Hypothalamus (tissue), 51 donors: ENCODE measurements at regions not wholly inside any gene's neighbourhood (a gene's known extent, or its start where the extent isn't known, plus 50 kb on each side); places are given as distances from the start of the nearest gene placed in this dataset.

Experiments
- DNase-seq, 51 donors: peaks; one replicate each; lab custom pipeline; 2025; lab: John Stamatoyannopoulos, UW

DNA sequence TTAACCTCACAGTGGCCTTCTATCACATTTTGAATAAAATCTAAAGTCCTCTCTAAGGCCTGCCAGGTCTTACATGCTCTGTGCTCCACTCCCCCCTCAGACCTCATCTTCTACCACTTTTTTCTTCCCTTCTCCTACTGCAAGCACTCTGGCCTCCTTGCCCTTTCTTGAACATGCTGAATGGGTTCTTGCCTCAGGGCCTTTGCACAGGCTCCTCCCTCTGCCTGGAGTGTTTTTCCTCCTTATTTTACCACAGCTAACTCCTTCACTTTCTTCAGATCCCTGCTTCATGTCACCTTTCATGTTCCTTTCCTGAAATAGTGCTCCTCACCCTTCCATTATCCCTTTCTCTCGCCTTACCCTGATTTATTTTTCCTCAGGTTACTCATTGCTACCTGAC, 97.9 kb upstream of the FOXP4 start:
- no peak for DNase-seq

DNA sequence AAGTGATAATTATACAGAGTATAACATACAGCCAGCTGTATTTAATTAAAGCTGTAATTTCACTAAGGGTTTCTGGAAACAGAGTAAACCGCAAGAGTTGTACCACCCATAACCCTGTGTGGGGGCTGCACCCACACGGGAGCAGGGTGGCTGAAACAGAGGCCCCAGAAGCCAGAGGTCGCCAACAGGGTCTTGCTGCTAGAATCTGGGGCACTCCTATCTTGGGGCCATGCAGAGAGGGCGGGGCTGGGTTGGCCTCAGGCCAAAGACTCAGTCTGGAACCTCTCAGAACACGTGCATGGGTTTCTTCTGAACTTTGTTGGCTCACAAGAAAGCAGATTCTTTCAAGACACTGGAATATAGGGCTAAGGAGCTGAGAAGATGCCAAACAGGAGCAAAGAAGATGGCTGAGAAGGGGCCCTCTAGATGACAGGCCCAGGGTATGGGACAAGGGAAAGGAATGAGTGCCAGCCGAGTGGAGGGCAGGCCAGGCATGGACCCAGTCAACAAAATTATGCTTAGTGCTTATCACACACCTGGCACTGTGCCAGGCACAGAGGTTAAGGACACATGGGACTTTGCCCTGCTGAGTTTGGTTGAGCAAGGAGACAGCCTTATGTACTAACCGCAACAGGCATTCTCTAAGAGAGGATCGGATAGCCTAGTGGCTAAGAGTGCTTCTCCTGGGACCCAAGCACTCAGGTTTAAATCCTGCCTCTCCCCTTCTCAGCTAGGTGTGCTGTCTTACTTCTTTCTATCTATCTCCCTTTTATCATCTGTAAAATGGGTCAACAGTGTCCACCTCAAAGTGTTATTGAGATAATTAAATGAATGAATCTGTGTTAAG, 96.6 kb upstream of the FOXP4 start:
- no peak for DNase-seq

DNA sequence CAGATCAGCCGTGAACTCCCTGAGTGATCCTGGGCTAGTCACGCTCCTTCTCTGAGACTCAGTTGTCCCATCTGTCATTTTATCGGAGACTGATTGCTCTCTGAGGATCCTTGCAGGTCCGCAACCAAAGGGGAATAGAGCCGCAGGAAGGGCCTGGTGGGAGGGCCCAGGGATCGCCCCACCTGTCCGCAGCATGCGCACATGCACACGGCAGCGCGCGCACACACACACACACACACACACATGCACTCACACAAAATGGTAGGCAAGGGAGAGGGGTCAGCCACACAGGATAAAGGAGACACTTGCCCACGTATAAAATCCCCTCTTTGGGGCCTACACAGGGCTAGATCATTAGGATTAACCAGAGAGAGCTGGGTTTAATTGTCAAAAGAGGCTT, 95.6 kb upstream of the FOXP4 start:
- no peak for DNase-seq

DNA sequence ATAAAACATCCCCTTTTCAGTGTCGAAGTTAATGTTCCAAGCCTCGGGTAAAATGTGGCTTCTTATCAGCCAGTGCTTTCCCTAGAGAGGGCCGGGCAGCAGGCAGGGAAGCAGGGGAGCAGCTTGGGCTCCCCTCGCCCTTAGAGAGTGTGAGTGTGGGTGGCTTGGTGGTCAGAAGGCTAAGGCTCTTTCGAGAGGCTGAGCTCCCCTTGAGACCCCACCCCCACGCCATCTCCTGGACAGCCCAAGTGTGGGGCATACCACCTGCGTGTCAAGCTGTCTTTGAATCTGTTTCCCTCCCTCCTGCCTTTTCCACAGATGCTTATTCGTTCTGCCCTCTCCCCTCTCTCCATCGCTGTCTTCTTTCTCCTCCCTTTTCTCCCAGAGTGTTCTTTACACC, 95.1 kb upstream of the FOXP4 start:
- DNase-seq, result no peak

DNA sequence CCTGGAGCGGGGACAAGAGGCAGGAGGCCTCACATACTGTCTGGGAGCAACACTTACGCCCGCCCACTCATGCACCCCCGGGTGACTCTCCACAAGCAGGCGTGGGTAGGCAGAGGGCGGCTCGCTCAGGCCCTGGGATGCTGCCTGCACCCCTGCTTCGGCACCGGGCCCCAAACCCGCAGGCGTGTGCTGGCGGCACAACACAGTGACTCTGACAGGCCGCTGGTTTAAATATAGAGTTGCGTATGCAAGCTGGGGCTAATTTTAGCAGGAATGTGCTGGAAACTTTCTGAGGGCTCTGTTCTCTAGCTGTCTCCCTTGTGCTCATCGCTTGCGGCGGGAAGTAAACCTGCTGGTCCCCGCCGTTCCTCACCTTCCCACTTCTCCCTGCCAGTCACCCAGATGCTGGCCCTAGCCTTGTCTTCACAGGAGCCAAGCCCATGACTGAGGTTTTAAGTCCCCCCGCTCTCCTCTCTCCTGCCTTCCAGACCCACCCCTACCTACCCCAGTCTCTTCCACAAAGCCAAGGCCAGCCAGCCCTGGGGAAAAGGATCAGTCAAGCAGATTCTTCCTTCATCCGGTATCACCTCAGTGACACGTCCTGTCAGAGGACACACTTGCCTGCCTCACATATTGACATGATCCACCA, 94.5 kb upstream of the FOXP4 start:
- peak in 3 of 51 donors; percentile 11 to 35 (median 16) for DNase-seq

DNA sequence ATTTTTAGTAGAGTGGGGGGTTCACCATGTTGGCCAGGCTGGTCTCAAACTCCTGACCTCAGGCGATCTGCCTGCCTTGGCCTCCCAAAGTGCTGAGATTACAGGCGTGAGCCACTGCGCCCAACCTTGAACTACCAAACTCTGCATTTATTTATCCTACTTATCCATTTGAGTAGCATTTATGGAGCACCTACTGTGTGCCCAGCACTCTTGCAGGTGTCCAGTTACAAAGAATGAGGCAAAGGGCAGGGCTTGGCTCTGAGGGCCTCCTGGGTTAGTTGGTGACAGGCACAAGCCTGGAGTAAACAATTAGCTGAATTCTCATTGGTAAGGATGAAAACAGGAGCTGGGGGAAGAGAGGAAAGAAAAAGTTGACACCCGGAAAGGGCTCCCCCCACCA, 93.4 kb upstream of the FOXP4 start:
- no peak for DNase-seq

DNA sequence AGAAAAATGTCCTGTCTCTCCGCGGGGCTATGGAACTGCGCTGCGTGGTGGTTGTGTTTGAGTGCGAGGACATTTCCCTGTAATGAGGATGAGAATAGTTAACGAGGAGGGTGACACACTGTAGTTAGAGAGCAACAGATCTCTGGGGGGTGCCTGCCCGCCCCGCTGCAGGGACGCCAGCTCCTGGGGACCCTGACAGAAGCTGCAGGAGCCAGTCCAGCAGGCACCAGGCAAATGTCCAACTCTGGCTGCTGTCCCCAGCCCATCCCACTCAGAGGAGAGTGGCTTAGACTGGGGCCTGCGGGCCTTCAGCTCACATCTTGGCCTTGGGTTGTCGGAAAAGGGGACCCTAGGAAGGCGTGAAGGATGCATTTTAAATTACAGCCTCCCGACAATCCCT, 92.9 kb upstream of the FOXP4 start:
- DNase-seq, result peak in 4 of 51 donors; percentile 8 to 15 (median 14)

DNA sequence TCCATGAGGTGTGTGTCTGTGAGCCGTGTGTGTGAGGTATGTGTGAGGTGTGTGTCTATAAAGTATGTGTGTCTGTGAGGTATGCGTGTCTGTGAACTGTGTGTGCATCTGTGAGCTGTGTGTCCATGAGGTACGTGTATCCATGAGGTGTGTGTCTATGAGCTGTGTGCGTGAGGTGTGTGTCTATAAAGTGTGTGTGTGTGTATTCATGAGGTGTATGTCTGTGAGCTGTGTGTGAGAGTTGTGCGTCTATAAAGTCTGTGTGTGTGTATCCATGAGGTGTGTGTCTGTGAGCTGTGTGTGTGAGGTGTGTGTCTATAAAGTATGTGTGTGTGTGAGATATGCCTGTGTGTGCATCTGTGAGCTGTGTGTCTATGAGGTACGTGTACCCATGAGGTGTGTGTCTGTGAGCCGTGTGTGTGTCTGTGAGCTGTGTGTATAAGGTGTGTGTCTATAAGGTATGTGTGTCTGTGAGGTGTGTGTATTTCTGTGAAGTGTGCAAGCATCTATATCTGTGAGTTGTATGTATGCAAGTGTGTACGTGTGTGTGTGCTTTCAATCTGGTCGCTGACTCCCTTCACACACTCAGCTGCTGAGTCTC, 91.9 kb upstream of the FOXP4 start:
- no peak for DNase-seq

DNA sequence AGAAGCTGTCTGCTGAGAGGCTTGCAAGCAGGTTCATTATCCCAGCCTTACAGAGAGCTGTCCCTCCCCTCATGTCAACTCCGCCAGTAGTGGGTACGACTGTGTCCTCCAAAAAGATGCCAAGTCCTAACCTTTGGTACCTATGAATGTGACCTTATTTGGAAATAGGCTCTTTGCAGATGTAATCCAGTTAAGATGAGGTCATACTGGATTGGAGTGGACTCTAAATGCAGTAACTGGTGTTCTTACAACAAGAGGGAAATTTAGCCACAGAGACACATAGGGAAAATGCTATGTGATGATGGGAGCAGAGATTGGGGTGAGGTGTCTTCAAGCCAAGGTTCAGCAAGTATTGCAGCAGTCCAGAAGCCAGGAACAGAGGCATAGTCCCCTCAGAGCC, 90.8 kb upstream of the FOXP4 start:
- DNase-seq, result no peak

DNA sequence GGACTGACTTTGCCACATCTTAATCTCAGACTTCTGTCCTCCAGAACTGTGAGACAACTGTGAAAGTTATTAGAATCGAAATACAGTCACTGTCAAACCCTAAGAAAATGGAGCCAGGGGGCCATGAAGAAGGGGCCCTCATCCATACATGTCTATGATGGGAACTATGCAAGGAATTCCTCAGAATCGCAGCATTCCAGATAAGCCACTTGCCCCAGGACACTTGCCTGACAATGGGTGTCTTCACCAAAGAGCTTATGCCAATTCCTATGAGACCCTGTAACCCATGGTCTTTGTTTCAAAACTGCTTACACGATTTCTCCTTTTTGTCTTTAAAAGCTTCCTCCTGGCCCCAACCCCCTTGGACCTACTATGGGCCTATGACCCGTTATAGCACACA, 90.4 kb upstream of the FOXP4 start:
- no peak for DNase-seq

DNA sequence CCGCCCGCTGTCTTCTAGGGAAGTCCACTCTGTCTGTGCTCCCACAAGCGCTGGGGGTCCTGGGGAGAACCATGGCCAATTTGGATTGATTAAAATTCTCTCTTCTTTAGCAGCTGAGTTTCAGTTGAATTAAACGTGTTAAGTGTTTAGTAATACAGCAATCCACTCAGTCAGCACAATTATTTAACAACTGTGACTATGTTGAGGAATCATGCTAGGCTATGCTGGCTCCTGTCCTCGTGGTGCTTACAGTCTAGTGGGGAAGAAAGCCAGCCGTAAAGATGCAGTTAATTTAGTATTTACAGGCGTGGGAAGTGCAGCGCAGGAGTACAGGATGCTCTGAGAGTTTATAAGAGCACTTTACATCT, 88.9 kb upstream of the FOXP4 start:
- no peak for DNase-seq

DNA sequence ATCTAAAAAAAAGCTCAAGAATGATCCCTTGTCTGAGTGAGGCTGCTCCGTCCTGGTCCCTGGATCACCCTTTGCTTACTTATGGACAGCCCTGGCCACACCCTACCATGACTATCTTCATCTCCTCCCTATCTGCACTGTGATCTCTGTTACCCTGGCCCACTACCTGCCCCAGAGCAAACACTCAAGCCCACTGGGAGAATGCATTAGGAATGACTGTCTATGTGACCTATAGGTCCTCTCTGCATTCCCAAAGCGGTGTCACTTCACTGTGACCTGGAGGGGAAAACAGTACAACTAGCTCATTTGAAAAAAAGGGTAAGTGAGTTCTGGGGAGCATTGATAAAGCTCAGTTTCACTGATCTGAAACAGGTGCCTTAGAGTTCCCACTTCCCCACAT, 86.4 kb upstream of the FOXP4 start:
- no peak for DNase-seq

DNA sequence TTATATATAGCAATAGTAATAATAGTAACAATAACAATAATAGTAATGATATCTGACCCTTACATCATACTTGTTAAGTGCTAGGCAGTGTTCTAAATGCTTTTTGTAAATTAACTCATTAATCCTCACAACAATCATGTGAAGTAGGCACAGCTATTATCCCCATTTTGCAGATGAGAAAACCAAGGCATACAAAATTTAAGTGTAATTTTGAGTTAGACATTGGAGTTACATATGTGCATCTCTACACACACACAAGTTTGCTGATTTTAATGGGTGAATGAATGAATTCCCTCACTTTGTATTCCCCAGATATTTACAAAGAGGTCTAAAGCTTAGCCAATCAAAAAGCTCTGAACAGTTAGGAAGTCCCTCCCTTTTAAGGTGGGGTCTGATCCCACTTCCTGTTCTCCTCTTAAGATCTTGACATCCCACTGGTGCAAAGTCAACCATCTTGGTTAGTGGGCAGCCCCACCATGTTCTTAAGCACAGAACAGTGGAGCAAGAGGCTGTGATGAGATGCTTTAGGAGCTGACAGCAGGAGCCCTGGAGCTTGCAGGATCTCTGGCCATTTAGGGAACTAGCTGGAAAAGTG, 85.3 kb upstream of the FOXP4 start:
- DNase-seq, result no peak

DNA sequence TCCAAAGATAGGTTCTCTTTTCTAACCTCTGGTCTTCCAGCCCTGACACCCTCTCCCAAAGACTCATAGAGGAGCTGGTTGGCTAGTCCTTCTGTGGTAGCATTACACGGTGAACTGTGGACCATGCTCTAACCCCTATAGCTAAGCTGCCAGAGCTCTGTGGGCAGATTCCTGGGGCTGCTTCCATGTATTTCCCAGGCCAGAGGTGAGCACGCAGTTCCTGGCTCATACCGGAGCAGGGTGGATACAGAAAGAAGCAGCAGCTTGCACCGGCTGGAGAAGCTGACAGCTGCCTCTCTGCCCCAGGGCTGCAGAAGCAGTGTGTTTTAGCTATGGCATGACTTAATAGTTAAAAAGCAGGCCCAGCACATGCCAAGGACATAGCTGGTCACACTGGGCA, 84.1 kb upstream of the FOXP4 start:
- no peak for DNase-seq

DNA sequence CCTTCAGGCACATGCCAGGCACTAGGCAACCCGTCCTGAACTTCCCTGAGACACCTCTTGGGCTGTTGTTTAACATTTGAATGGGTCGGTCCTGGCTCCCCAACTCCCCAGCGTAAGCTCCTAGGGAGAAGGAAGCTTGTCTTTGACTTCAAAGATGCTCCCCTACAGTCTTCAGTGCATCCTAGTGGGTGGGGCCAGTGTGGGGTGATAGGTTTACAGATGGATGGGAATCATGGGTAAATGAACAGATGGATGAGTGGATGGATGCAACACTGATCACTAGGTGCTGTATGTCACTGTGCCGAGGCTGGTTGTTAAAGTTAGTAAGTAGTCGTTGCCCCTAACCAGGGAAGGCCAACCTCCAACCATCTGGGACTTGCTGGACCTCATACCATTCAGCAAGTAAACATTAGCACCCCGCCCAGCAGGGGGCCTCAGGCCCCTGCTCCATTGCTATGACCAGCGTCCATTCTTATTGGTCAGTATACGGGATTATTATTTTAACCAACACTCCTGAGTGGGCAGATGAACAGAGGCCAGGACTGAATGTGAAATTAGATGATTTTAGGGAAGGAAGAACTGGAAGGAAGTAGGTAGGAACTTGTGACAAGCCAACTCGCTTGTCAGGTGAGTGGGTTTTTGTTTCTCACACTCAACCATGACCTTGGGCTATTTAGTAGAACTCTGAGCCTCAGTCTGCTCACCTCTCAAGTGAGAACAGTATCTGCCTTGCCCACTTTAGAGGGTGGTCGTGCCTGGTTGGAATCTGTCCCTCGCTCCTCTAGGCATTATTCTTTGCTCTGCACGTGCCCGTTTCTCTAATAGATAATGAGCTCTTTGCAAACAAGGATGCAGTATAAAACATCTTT, 82.9 kb upstream of the FOXP4 start:
- DNase-seq, result peak in 28 of 51 donors; percentile 4 to 69 (median 28)

DNA sequence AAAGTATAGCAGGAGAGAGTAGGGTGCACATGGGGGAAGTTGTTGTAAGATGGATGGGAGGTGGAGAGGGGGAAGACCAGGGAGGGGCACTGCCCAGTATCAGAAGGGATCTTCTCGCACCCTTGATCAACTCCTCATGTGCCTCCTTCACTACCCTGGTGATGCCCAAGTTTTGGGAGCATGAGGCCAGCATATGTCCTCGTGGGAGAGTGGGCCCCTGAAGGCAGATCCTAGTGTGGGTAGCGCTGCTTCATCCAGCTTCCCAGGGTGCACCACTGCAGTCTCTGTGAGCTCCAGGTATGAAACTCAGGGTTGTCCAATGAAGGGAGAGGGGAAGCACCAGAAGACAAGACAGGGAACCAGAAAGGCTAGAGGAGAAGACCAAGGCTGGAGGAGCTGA, 82.2 kb upstream of the FOXP4 start:
- no peak for DNase-seq

DNA sequence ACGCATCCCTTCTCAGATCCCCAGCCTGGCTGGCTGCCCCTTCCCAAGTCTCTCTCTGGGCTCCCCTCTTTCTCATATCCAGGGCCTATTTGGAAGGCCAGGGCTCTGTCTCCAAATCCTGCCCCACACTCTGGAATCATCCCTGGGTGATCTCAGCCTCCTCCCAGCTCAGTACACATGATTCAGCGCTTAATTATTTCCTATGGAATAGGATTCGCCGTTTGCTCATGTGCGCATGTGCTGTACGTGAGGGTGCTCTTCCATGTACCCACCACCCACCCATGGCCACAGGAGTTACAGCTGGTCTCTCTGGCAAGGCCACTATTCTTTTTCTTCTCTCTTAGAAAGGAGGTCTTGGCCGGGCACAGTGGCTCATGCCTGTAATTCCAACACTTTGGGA, 81.7 kb upstream of the FOXP4 start:
- DNase-seq, result no peak

DNA sequence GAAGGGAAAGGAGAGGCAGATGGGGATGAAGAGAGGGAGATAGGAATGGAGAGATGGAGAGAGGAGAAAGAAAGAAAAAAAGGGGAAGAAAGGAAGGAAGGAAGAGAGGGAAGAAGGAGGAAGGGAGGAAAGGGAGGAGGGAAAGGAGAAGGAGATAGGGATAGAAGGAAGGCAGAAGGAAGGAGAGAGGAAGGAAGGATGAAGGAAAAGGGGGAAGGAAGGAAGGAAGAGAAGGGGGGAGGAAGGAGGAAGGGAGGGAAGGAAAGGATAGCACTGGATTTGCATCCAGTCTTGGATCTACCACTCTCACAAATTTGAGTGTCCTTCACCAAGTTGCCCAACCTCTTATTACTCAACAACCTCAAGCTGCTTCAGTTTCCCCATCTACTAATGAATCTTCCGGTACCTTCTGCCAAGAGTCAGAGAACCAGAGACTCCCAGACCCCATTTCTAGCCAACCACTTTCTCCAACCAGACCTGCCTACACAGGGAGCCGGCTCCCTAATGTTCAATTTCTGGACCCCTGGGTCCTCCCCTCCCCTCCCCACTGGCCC, 79.7 kb upstream of the FOXP4 start:
- DNase-seq, result no peak

DNA sequence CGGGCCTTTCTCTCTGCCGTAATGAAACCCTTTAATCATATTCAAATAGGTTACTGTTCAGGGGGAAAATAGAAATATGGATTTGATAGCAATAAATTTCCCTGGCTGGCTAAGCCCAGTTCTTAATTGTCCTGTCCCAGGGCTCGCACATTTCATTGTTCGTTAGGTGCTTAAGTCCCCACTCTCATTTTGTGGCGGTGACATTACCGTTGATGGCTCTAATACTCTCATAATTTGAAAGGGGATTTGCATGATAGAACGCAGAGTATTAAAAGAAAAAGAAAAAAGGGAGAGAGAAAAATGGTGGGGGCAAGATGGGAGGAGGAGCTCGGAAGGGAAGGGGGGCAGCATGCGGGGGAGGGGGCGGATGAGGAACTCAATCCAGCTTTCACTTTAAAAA, 79.1 kb upstream of the FOXP4 start:
- no peak for DNase-seq

DNA sequence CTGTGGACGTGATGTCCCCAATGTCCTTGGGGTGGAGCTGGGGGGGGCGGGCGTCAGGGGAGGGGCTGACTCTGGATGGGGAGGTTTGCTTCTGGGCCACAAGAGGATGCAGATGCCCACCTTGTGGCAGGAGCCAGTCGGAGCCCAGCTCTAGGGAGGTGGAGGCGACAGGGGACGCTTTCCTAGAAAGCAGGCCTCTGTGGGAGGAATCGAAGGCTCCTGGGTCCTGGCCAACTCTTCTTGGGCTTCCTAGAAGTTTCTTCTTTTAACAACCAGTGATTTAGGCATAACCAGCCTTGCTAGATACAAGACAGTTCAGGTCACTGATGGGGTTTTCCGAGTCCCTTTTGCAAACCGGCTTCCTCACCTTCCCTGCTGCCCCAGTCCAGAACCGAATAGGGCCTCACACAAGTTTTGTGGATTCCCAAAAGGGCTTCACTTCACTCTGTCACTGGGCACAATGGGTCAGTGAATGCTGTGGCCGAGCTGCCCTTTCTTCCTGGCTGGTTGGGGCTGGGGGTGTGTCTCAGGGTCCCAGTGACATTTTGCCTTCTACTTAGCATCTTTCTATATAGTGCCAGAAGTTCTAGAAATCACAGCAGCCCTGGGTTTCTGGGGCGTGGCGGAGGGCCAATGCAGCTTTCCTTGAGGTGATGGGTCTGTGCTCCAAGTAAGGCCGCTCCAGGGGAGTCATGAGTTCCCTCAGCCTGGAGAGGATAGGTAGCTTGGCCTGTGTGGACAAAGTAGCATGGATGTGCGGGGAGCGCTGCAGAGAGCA, 78.4 kb upstream of the FOXP4 start:
- DNase-seq, result no peak
